ENCODE measurements at regions not wholly inside any gene's neighbourhood (a gene's known extent, or its start where the extent isn't known, plus 50 kb on each side); places are given as distances from the start of the nearest gene placed in this dataset.

- DNase-seq (no peak), ATAC-seq (no peak)
- Histone ChIP-seq H3K9me3 (peaks cover 12% of the 10 kb centered on the region), H3K36me3 (no peaks in the 10 kb centered on the region), H3K4me3 (no peak overlapping the region), H3K4me1 (no peaks in the 10 kb centered on the region), H3K27me3 (ENCODE audit: low read depth) (no peaks in the 10 kb centered on the region), H3K27ac (no peak overlapping the region)
- intact Hi-C loops (cut with DNase I) = no loop called here
- no peak for TF ChIP-seq CTCF (IDR thresholded peaks at IDR 0.05)
These were observed 330.0 kb upstream of the CHD1 start for GRCh38 chr5:99258819-99259218.

GRCh38 chr5:99248066-99248465 is 319.3 kb upstream of the CHD1 start:
- Histone ChIP-seq H3K27ac (no peak overlapping the region), H3K9me3 (no peaks in the 10 kb centered on the region), H3K36me3 (no peaks in the 10 kb centered on the region), H3K4me1 (no peaks in the 10 kb centered on the region), H3K4me3 (no peak overlapping the region), H3K27me3 (ENCODE audit: low read depth) (no peaks in the 10 kb centered on the region)
- DNase-seq (no peak), ATAC-seq (no peak)
- no peak for TF ChIP-seq CTCF (IDR thresholded peaks at IDR 0.05)
- intact Hi-C loops (cut with DNase I) = no loop called here

- intact Hi-C loops (cut with DNase I) = no loop called here
- Histone ChIP-seq H3K36me3 (no peaks in the 10 kb centered on the region), H3K4me1 (no peaks in the 10 kb centered on the region), H3K9me3 (no peaks in the 10 kb centered on the region), H3K27ac (no peak overlapping the region), H3K27me3 (ENCODE audit: low read depth) (no peaks in the 10 kb centered on the region), H3K4me3 (no peak overlapping the region)
- no peak for DNase-seq
- no peak for TF ChIP-seq CTCF (IDR thresholded peaks at IDR 0.05)
- ATAC-seq = no peak
These were observed 318.5 kb upstream of the CHD1 start for GRCh38 chr5:99247346-99247745.

- DNase-seq = no peak
- intact Hi-C loops (cut with DNase I) = no loop called here
- ATAC-seq = no peak
These were observed 314.3 kb upstream of the CHD1 start for GRCh38 chr5:99243111-99243510.

GRCh38 chr5:99239826-99240360 is 311.1 kb upstream of the CHD1 start:
- Histone ChIP-seq H3K27ac (no peak overlapping the region), H3K4me3 (no peak overlapping the region), H3K9me3 (no peaks in the 10 kb centered on the region), H3K4me1 (no peaks in the 10 kb centered on the region), H3K27me3 (ENCODE audit: low read depth) (no peaks in the 10 kb centered on the region), H3K36me3 (no peaks in the 10 kb centered on the region)
- ATAC-seq = peak in 1 of 2 donors; percentile 46
- DNase-seq = no peak
- intact Hi-C loops (cut with DNase I) = no loop called here
- TF ChIP-seq CTCF (IDR thresholded peaks at IDR 0.05) = no peak

More at GRCh38 chr5:99243111-99243510, 314.3 kb upstream of the CHD1 start:
- no peaks in the 10 kb centered on the region for H3K36me3 ChIP-seq
- no peak overlapping the region for H3K4me3 ChIP-seq
- no peaks in the 10 kb centered on the region for H3K4me1 ChIP-seq
- TF ChIP-seq CTCF (IDR thresholded peaks at IDR 0.05) = no peak
- H3K27ac ChIP-seq = no peak overlapping the region
- no peaks in the 10 kb centered on the region for H3K9me3 ChIP-seq
- no peaks in the 10 kb centered on the region for H3K27me3 ChIP-seq (ENCODE audit: low read depth)
